Transverse colon (tissue), 4 donors: ENCODE measurements at regions not wholly inside any gene's neighbourhood (a gene's known extent, or its start where the extent isn't known, plus 50 kb on each side); places are given as distances from the start of the nearest gene placed in this dataset.

Experiments used
- EP300 ChIP-seq: sonication (generic); formaldehyde crosslinking; IDR thresholded peaks from one replicate; pipeline ENCODE4 v1.6.1; 2017; ENCODE audit warnings: antibody characterized with exemption, low read depth
- POLR2AphosphoS5 ChIP-seq, 3 donors: sonication (generic); formaldehyde crosslinking; IDR thresholded peaks; one replicate each; pipeline ENCODE4 v1.6.1; 2016; ENCODE audit warnings: antibody characterized with exemption in 3 of 3
- TF ChIP-seq, protein P1 (sequence below), 5 experiments: fragments of 200-600 bp in 3 of 5; fragments of 450-650 bp in 2 of 5; sonication (generic) in 3 of 5; IDR thresholded peaks; 1 replicate in 2 of 5; 2 replicates in 3 of 5; pipeline ENCODE4 v1.5.1; 2016 to 2017; ENCODE audit warnings: antibody characterized with exemption in 5 of 5, inconsistent platforms in 3 of 5, mild to moderate bottlenecking in 2 of 5, moderate library complexity in 1 of 5

DNA sequence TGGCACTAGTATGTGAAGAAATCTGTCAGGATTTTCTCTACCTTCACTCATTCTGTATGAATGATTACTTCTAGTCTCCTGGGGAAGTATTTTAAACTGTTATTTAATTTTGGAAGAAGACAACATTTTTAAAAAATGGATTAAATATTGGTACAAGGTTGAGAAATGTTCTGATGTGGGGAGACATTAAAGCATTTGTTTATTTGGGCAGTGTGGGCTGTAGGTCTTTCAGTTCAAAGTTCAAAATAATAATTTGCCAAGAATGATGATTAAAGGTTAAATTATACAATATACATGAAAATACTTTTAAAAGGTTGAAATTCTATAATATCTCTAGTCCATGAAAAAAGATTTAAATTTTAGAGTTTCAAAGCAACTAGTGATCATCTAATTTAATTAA lies 194.7 kb downstream of the NHLRC3 start:
- TF ChIP-seq, protein P1, sequence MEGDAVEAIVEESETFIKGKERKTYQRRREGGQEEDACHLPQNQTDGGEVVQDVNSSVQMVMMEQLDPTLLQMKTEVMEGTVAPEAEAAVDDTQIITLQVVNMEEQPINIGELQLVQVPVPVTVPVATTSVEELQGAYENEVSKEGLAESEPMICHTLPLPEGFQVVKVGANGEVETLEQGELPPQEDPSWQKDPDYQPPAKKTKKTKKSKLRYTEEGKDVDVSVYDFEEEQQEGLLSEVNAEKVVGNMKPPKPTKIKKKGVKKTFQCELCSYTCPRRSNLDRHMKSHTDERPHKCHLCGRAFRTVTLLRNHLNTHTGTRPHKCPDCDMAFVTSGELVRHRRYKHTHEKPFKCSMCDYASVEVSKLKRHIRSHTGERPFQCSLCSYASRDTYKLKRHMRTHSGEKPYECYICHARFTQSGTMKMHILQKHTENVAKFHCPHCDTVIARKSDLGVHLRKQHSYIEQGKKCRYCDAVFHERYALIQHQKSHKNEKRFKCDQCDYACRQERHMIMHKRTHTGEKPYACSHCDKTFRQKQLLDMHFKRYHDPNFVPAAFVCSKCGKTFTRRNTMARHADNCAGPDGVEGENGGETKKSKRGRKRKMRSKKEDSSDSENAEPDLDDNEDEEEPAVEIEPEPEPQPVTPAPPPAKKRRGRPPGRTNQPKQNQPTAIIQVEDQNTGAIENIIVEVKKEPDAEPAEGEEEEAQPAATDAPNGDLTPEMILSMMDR (IDR thresholded peaks at IDR 0.05): no peak
- TF ChIP-seq POLR2AphosphoS5 (IDR thresholded peaks at IDR 0.05): no peak
- TF ChIP-seq EP300: no peak
